ENCODE measurements at regions not wholly inside any gene's neighbourhood (a gene's known extent, or its start where the extent isn't known, plus 50 kb on each side); places are given as distances from the start of the nearest gene placed in this dataset.

GRCh38 chr9:105059252-105059651 is 131.3 kb upstream of the ABCA1 start:
- in situ Hi-C loops (cut with HindIII; ENCODE audit: low sequenced_read_pairs): no loop called here

- in situ Hi-C loops (cut with HindIII; ENCODE audit: low sequenced_read_pairs): no loop called here
Observed at GRCh38 chr9:105062222-105062855, 134.4 kb upstream of the ABCA1 start.

GRCh38 chr9:105064248-105065097 is 136.5 kb upstream of the ABCA1 start:
- in situ Hi-C loops (cut with HindIII; ENCODE audit: low sequenced_read_pairs): loop anchor here (5.0 kb wide), 1 partner anchor 53 kb away; no protein-coding TSS in a partner anchor

GRCh38 chr9:105065098-105066088 is 137.4 kb upstream of the ABCA1 start:
- in situ Hi-C loops (cut with HindIII; ENCODE audit: low sequenced_read_pairs): loop anchor here (5.0 kb wide), 1 partner anchor 52 kb away; no protein-coding TSS in a partner anchor

GRCh38 chr9:105066275-105066865 is 138.4 kb upstream of the ABCA1 start:
- in situ Hi-C loops (cut with HindIII; ENCODE audit: low sequenced_read_pairs): loop anchor here (5.0 kb wide), 1 partner anchor 51 kb away; no protein-coding TSS in a partner anchor

- in situ Hi-C loops (cut with HindIII; ENCODE audit: low sequenced_read_pairs): loop anchor here (5.0 kb wide), 1 partner anchor 49 kb away; no protein-coding TSS in a partner anchor
Observed at GRCh38 chr9:105067895-105068580, 140.1 kb upstream of the ABCA1 start.

- in situ Hi-C loops (cut with HindIII; ENCODE audit: low sequenced_read_pairs): loop anchor here (5.0 kb wide), 1 partner anchor 48 kb away; no protein-coding TSS in a partner anchor
Observed at GRCh38 chr9:105069285-105069684, 141.3 kb upstream of the ABCA1 start.

GRCh38 chr9:105069696-105070095 is 141.7 kb upstream of the ABCA1 start:
- in situ Hi-C loops (cut with HindIII; ENCODE audit: low sequenced_read_pairs): loop anchor here (5.0 kb wide), 1 partner anchor 48 kb away; no protein-coding TSS in a partner anchor

- in situ Hi-C loops (cut with HindIII; ENCODE audit: low sequenced_read_pairs): no loop called here
Observed at GRCh38 chr9:105070176-105070575, 142.2 kb upstream of the ABCA1 start.

- in situ Hi-C loops (cut with HindIII; ENCODE audit: low sequenced_read_pairs): no loop called here
Observed at GRCh38 chr9:105072476-105072875, 144.5 kb upstream of the ABCA1 start.

- in situ Hi-C loops (cut with HindIII; ENCODE audit: low sequenced_read_pairs): no loop called here
Observed at GRCh38 chr9:105073147-105073546, 145.2 kb upstream of the ABCA1 start.

GRCh38 chr9:105074491-105074890 is 146.5 kb upstream of the ABCA1 start:
- in situ Hi-C loops (cut with HindIII; ENCODE audit: low sequenced_read_pairs): no loop called here

- in situ Hi-C loops (cut with HindIII; ENCODE audit: low sequenced_read_pairs): no loop called here
Observed at GRCh38 chr9:105076729-105077128, 148.8 kb upstream of the ABCA1 start.

GRCh38 chr9:105079457-105079856 is 151.5 kb upstream of the ABCA1 start:
- in situ Hi-C loops (cut with HindIII; ENCODE audit: low sequenced_read_pairs): no loop called here

GRCh38 chr9:105082843-105083242 is 154.9 kb upstream of the ABCA1 start:
- in situ Hi-C loops (cut with HindIII; ENCODE audit: low sequenced_read_pairs): no loop called here

- in situ Hi-C loops (cut with HindIII; ENCODE audit: low sequenced_read_pairs): no loop called here
Observed at GRCh38 chr9:105083256-105083655, 155.3 kb upstream of the ABCA1 start.

- in situ Hi-C loops (cut with HindIII; ENCODE audit: low sequenced_read_pairs): no loop called here
Observed at GRCh38 chr9:105087910-105088898, 156.2 kb upstream of the SLC44A1 start.

- in situ Hi-C loops (cut with HindIII; ENCODE audit: low sequenced_read_pairs): no loop called here
Observed at GRCh38 chr9:105089874-105090273, 154.6 kb upstream of the SLC44A1 start.

All from endothelial cell of hepatic sinusoid (primary cell).